ENCODE measurements at regions not wholly inside any gene's neighbourhood (a gene's known extent, or its start where the extent isn't known, plus 50 kb on each side); places are given as distances from the start of the nearest gene placed in this dataset.

- TF ChIP-seq CTCF (IDR thresholded peaks at IDR 0.05) (no peak), POLR2AphosphoS5 (IDR thresholded peaks at IDR 0.05) (no peak)
Measured at GRCh38 chr16:51393381-51394005, 242.4 kb upstream of the SALL1 start.

Data from transverse colon (tissue), 4 donors.